ENCODE measurements at regions not wholly inside any gene's neighbourhood (a gene's known extent, or its start where the extent isn't known, plus 50 kb on each side); places are given as distances from the start of the nearest gene placed in this dataset.

GRCh38 chr17:72353502-72353901 is 232.7 kb downstream of the SOX9 start:
- H3K4me3 ChIP-seq (replicated peaks; ENCODE audit: low read depth, low read length), result no peak overlapping the region
- TF ChIP-seq, protein P1, sequence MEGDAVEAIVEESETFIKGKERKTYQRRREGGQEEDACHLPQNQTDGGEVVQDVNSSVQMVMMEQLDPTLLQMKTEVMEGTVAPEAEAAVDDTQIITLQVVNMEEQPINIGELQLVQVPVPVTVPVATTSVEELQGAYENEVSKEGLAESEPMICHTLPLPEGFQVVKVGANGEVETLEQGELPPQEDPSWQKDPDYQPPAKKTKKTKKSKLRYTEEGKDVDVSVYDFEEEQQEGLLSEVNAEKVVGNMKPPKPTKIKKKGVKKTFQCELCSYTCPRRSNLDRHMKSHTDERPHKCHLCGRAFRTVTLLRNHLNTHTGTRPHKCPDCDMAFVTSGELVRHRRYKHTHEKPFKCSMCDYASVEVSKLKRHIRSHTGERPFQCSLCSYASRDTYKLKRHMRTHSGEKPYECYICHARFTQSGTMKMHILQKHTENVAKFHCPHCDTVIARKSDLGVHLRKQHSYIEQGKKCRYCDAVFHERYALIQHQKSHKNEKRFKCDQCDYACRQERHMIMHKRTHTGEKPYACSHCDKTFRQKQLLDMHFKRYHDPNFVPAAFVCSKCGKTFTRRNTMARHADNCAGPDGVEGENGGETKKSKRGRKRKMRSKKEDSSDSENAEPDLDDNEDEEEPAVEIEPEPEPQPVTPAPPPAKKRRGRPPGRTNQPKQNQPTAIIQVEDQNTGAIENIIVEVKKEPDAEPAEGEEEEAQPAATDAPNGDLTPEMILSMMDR (IDR thresholded peaks at IDR 0.05; ENCODE audit: low read depth, low read length, missing control alignments), result no peak
- no peak for DNase-seq (ENCODE audit: extremely low read depth, low read depth)

GRCh38 chr17:72354071-72354470 is 233.3 kb downstream of the SOX9 start:
- no peak overlapping the region for H3K4me3 ChIP-seq (replicated peaks; ENCODE audit: low read depth, low read length)
- TF ChIP-seq, protein P1 (IDR thresholded peaks at IDR 0.05; ENCODE audit: low read depth, low read length, missing control alignments), result no peak
- no peak for DNase-seq (ENCODE audit: extremely low read depth, low read depth)

DNA sequence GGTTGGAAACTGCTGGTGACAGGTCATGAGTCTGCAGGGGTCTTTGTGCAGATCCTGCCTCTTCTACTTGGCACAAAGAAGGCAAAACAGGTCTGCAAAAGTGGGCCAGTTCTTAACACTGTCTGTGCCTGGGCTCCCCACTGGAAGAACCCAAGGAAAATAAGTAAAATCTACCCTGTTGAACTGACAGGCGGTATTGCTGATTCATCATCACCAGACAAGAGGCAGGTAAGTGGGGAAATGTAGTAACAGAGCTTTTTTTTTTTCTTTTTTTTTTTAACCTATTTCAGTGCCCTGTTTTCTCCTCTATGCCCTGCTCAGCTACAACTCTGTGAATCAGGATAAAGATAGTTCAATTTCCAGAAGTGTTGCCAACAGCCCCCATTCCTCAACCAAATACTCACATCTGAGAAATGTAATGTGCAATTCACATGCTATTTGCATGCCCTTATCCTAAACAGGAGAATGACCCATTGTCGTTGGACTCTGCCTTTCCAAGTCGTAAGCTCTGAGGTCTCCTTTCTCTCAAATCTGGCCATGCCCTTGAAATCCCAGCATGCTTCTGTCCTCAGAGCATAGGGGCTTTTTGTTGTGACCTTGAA is 237.0 kb downstream of the SOX9 start:
- DNase-seq (ENCODE audit: extremely low read depth, low read depth), result no peak
- TF ChIP-seq, protein P1 (IDR thresholded peaks at IDR 0.05; ENCODE audit: low read depth, low read length, missing control alignments), result no peak
- no peak overlapping the region for H3K4me3 ChIP-seq (replicated peaks; ENCODE audit: low read depth, low read length)

DNA sequence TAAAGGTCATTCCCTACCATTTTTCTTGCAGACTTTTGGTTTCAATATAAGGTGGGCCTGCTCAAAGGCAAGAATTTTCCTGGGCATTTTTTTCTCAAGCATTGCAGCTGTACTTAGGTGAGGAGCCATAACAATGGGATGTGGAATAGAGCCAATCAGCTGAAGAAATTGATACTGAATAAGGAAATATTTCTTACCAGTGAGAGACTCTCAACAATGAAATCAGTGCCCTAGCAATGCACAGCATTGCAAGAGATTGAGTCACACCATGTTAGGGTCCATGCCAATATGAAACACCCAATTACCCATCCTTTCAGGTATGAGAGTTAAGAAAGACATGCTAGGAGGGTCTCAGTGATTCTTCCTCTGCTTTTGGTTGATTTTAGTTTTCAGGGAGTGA is 237.6 kb downstream of the SOX9 start:
- H3K4me3 ChIP-seq (replicated peaks; ENCODE audit: low read depth, low read length), result no peak overlapping the region
- no peak for DNase-seq (ENCODE audit: extremely low read depth, low read depth)
- TF ChIP-seq, protein P1 (IDR thresholded peaks at IDR 0.05; ENCODE audit: low read depth, low read length, missing control alignments), result no peak

DNA sequence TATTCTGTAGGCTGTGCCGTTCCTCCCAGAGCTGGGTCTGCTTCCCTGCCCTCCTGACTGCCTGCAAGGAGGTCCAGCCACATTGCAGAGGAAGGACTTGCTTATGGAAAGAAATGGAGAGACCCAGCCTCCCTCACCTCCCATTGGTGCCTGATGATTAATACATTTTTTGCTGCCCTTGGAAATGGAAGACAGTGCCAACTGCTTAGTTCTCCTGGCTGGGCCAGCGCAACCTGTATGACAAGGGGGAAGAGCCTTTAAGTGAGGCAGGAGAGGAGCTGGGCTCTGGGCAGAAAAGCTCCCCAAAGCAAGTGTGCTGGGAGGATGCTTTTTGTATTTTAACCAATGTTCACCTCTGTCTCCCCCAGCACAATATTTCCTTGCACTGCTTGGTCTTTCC is 238.5 kb downstream of the SOX9 start:
- H3K4me3 ChIP-seq (replicated peaks; ENCODE audit: low read depth, low read length), result no peak overlapping the region
- TF ChIP-seq, protein P1 (IDR thresholded peaks at IDR 0.05; ENCODE audit: low read depth, low read length, missing control alignments), result no peak
- DNase-seq (ENCODE audit: extremely low read depth, low read depth), result no peak

DNA sequence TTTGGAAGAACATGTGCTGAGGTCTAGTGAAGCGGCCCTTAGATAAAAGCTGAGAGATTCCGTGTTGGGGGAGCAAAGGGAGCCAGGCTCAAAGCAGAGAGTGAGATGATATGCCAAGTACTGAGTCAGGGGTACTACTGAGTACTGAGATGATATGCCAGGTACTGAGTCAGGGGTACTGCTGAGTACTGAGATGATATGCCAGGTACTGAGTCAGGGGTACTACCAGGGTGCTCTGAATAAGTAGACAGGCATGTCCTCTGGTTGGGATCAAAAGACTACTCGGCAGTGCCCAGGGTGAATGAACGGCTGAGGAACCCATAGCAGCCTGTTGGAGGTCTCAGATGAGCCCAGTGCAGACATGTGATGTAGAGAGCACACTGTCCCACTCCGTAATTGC is 239.0 kb downstream of the SOX9 start:
- no peak for DNase-seq (ENCODE audit: extremely low read depth, low read depth)
- no peak overlapping the region for H3K4me3 ChIP-seq (replicated peaks; ENCODE audit: low read depth, low read length)
- TF ChIP-seq, protein P1 (IDR thresholded peaks at IDR 0.05; ENCODE audit: low read depth, low read length, missing control alignments), result no peak

GRCh38 chr17:72360386-72360940 is 239.6 kb downstream of the SOX9 start:
- H3K4me3 ChIP-seq (replicated peaks; ENCODE audit: low read depth, low read length), result no peak overlapping the region
- TF ChIP-seq, protein P1 (IDR thresholded peaks at IDR 0.05; ENCODE audit: low read depth, low read length, missing control alignments), result no peak
- no peak for DNase-seq (ENCODE audit: extremely low read depth, low read depth)

Measured in HFF-Myc (cell line).